ENCODE measurements at regions not wholly inside any gene's neighbourhood (a gene's known extent, or its start where the extent isn't known, plus 50 kb on each side); places are given as distances from the start of the nearest gene placed in this dataset.

DNA sequence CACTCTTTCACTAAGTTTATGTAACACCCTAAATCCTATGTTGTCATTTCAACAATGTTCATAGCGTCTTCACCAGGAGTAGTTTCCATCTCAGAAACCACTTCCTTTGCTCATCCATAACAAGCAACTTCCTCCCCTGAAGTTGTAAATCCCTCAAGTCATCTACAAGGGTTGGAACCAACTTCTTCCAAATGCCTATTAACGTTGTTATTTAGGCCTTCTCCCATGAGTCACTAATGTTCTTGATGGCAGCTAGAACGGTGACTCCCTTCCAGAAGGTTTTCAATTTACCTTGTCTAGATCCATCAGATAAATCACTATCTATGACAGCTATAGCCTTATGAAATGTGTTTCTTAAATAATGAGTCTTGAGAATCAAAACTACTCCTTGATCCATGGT lies 73.3 kb upstream of the TARS1 start:
- TF ChIP-seq, protein P1, sequence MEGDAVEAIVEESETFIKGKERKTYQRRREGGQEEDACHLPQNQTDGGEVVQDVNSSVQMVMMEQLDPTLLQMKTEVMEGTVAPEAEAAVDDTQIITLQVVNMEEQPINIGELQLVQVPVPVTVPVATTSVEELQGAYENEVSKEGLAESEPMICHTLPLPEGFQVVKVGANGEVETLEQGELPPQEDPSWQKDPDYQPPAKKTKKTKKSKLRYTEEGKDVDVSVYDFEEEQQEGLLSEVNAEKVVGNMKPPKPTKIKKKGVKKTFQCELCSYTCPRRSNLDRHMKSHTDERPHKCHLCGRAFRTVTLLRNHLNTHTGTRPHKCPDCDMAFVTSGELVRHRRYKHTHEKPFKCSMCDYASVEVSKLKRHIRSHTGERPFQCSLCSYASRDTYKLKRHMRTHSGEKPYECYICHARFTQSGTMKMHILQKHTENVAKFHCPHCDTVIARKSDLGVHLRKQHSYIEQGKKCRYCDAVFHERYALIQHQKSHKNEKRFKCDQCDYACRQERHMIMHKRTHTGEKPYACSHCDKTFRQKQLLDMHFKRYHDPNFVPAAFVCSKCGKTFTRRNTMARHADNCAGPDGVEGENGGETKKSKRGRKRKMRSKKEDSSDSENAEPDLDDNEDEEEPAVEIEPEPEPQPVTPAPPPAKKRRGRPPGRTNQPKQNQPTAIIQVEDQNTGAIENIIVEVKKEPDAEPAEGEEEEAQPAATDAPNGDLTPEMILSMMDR (IDR thresholded peaks at IDR 0.05), result no peak
- TF ChIP-seq POLR2A (IDR thresholded peaks at IDR 0.05), result no peak

Data from ovary (tissue), 3 donors.